IMR-90 (cell line): ENCODE measurements at regions not wholly inside any gene's neighbourhood (a gene's known extent, or its start where the extent isn't known, plus 50 kb on each side); places are given as distances from the start of the nearest gene placed in this dataset.

Experiments used
- ATAC-seq: fragments of 200-7000 bp; cut with Tn5 transposase; 2 replicates; pipeline ENCODE4 v1.9.1; 2020; ENCODE audit warnings: low read depth, mild to moderate bottlenecking, moderate library complexity
- BruUV-seq: library from RNA; stranded (reverse); fragments of 400-500 nt; replicated peaks from 2 replicates; lab custom pipeline; 2021; lab: Mats Ljungman, UMichigan
- CTCF ChIA-PET: fragments of 300-600 bp; formaldehyde crosslinking; extraction: SDS; loops from one replicate; lab custom pipeline; 2021; ENCODE audit warnings: antibody characterized with exemption; lab: Yijun Ruan, JAX
- POLR2A ChIA-PET: fragments of 300-600 bp; sonication (Branson Sonifier 250); formaldehyde crosslinking; loops from one replicate; lab custom pipeline; 2022; ENCODE audit warnings: antibody characterized with exemption; ENCODE audit not compliant: unreplicated experiment; lab: Charles Lee
- DNase-seq: peaks from one replicate; pipeline ENCODE4 v3.0.0; 2013
- H2AFZ ChIP-seq: replicated peaks from 2 replicates; pipeline ENCODE3; 2013; ENCODE audit warnings: low read length, mild to moderate bottlenecking; ENCODE audit not compliant: poor library complexity
- H2AK5ac ChIP-seq: 2 replicates; pipeline ENCODE4 v1.6.1; 2013; ENCODE audit warnings: low read depth, low read length, inconsistent platforms
- H2AK9ac ChIP-seq: replicated peaks from 2 replicates; pipeline ENCODE3; 2013; ENCODE audit warnings: mild to moderate bottlenecking, low read depth, low read length, moderate library complexity; ENCODE audit not compliant: poor library complexity
- H2BK120ac ChIP-seq: 2 replicates; pipeline ENCODE4 v1.6.1; 2013; ENCODE audit warnings: low read depth, low read length, inconsistent platforms
- H2BK15ac ChIP-seq: 3 replicates; pipeline ENCODE4 v1.6.1; 2013; ENCODE audit warnings: low read depth, low read length, inconsistent platforms
- H2BK20ac ChIP-seq: 2 replicates; pipeline ENCODE4 v1.6.1; 2013; ENCODE audit warnings: low read depth, mild to moderate bottlenecking, inconsistent platforms, low read length, moderate library complexity
- H2BK5ac ChIP-seq: 2 replicates; pipeline ENCODE4 v1.6.1; 2013; ENCODE audit warnings: mild to moderate bottlenecking, low read depth, low read length, inconsistent platforms; ENCODE audit not compliant: poor library complexity, severe bottlenecking
- H3K14ac ChIP-seq: replicated peaks from 2 replicates; pipeline ENCODE4 v1.6.1; 2013; ENCODE audit warnings: low read depth, low read length, inconsistent platforms
- H3K18ac ChIP-seq: 2 replicates; pipeline ENCODE4 v1.6.1; 2013; ENCODE audit warnings: low read depth, low read length, control low read depth
- H3K23ac ChIP-seq: 2 replicates; pipeline ENCODE4 v1.6.1; 2013; ENCODE audit warnings: low read depth, low read length, inconsistent platforms
- H3K27ac ChIP-seq: 2 replicates; pipeline ENCODE4 v1.5.1; 2013; ENCODE audit warnings: mild to moderate bottlenecking, control low read depth, low read length; ENCODE audit not compliant: insufficient read depth
- H3K27me3 ChIP-seq: 2 replicates; pipeline ENCODE4 v1.6.1; 2013; ENCODE audit warnings: low read length; ENCODE audit not compliant: control insufficient read depth, insufficient read depth
- H3K36me3 ChIP-seq: 2 replicates; pipeline ENCODE4 v1.6.1; 2013; ENCODE audit warnings: low read length, mixed read lengths; ENCODE audit not compliant: control insufficient read depth, insufficient read depth
- H3K4ac ChIP-seq: 2 replicates; pipeline ENCODE4 v1.6.1; 2013; ENCODE audit warnings: low read depth, low read length, inconsistent platforms
- H3K4me1 ChIP-seq: 2 replicates; pipeline ENCODE4 v1.6.1; 2013; ENCODE audit warnings: low read length, mixed read lengths; ENCODE audit not compliant: control insufficient read depth, insufficient read depth
- H3K4me2 ChIP-seq: 2 replicates; pipeline ENCODE4 v1.6.1; 2013; ENCODE audit warnings: low read depth, mild to moderate bottlenecking, control low read depth, low read length, moderate library complexity
- H3K4me3 ChIP-seq: 2 replicates; pipeline ENCODE4 v1.5.1; 2013; ENCODE audit warnings: low read depth, mild to moderate bottlenecking, control low read depth, low read length, moderate library complexity; ENCODE audit not compliant: insufficient read depth
- H3K56ac ChIP-seq: 2 replicates; pipeline ENCODE4 v1.6.1; 2013; ENCODE audit warnings: low read length, inconsistent platforms; ENCODE audit not compliant: insufficient read depth; ENCODE audit errors: extremely low read depth
- H3K79me1 ChIP-seq, 2 experiments: 2 replicates each; pipeline ENCODE4 v1.6.1; 2013; ENCODE audit warnings: low read length in 2 of 2, inconsistent platforms in 1 of 2, low read depth in 1 of 2
- H3K9ac ChIP-seq: 2 replicates; pipeline ENCODE4 v1.6.1; 2013; ENCODE audit warnings: low read depth, low read length, control low read depth
- H3K9me1 ChIP-seq: 2 replicates; pipeline ENCODE4 v1.6.1; 2013; ENCODE audit warnings: low read length, inconsistent platforms; ENCODE audit not compliant: insufficient read depth
- H3K9me3 ChIP-seq: 2 replicates; pipeline ENCODE4 v1.6.1; 2013; ENCODE audit warnings: low read length; ENCODE audit not compliant: control insufficient read depth, insufficient read depth
- H4K20me1 ChIP-seq: 2 replicates; pipeline ENCODE4 v1.6.1; 2013; ENCODE audit warnings: low read length, inconsistent platforms; ENCODE audit not compliant: insufficient read depth
- H4K5ac ChIP-seq: 2 replicates; pipeline ENCODE4 v1.6.1; 2013; ENCODE audit warnings: mild to moderate bottlenecking, low read depth, low read length, control low read depth
- H4K8ac ChIP-seq, 2 experiments: 2 replicates each; pipeline ENCODE4 v1.6.1; 2013; ENCODE audit warnings: low read depth in 2 of 2, low read length in 2 of 2, control low read depth in 1 of 2, inconsistent platforms in 1 of 2
- H4K91ac ChIP-seq: 2 replicates; pipeline ENCODE4 v1.6.1; 2013; ENCODE audit warnings: low read depth, low read length, inconsistent platforms; ENCODE audit not compliant: insufficient read depth
- BHLHE40 ChIP-seq: fragments of 150-350 bp; IDR thresholded peaks from 2 replicates; pipeline ENCODE4 v1.6.1; 2016; ENCODE audit warnings: mild to moderate bottlenecking, low read depth, low read length
- CEBPB ChIP-seq: IDR thresholded peaks from 2 replicates; pipeline ENCODE4 v1.6.1; 2012; ENCODE audit warnings: low read depth, low read length, improper control_type of control experiment
- CHD1 ChIP-seq: IDR thresholded peaks from 2 replicates; pipeline ENCODE4 v1.6.1; 2012; ENCODE audit warnings: low read depth, low read length, improper control_type of control experiment
- CTCF ChIP-seq: conservative IDR thresholded peaks from 2 replicates; pipeline ENCODE4 v1.5.1; 2012; ENCODE audit warnings: mild to moderate bottlenecking, low read depth, low read length, improper control_type of control experiment
- FOS ChIP-seq: fragments of 150-350 bp; IDR thresholded peaks from 2 replicates; pipeline ENCODE4 v1.6.1; 2016; ENCODE audit warnings: low read depth, low read length
- MAFK ChIP-seq: IDR thresholded peaks from 2 replicates; pipeline ENCODE4 v1.6.1; 2012; ENCODE audit warnings: low read depth, low read length, improper control_type of control experiment
- MAZ ChIP-seq: IDR thresholded peaks from 2 replicates; pipeline ENCODE4 v1.6.1; 2012; ENCODE audit warnings: low read depth, mild to moderate bottlenecking, low read length, improper control_type of control experiment, moderate library complexity, borderline replicate concordance
- MXI1 ChIP-seq: IDR thresholded peaks from 2 replicates; pipeline ENCODE4 v1.6.1; 2012; ENCODE audit warnings: low read depth, mild to moderate bottlenecking, low read length, moderate library complexity, borderline replicate concordance
- NFE2L2 ChIP-seq: fragments of 150-350 bp; IDR thresholded peaks from 2 replicates; pipeline ENCODE4 v1.6.1; 2016; ENCODE audit warnings: low read depth, mild to moderate bottlenecking, low read length
- POLR2A ChIP-seq: IDR thresholded peaks from 2 replicates; pipeline ENCODE4 v1.6.1; 2012; ENCODE audit warnings: mild to moderate bottlenecking, low read depth, low read length
- RAD21 ChIP-seq: IDR thresholded peaks from 2 replicates; pipeline ENCODE4 v1.6.1; 2012; ENCODE audit warnings: low read length, improper control_type of control experiment
- RCOR1 ChIP-seq: IDR thresholded peaks from 2 replicates; pipeline ENCODE4 v1.6.1; 2012; ENCODE audit warnings: mild to moderate bottlenecking, low read length, improper control_type of control experiment; ENCODE audit not compliant: insufficient replicate concordance
- RFX5 ChIP-seq: IDR thresholded peaks from 2 replicates; pipeline ENCODE4 v1.8.0; 2012; ENCODE audit warnings: low read depth, mild to moderate bottlenecking, low read length, moderate library complexity
- USF2 ChIP-seq: fragments of 150-350 bp; IDR thresholded peaks from 2 replicates; pipeline ENCODE4 v1.6.1; 2017; ENCODE audit warnings: mild to moderate bottlenecking, antibody characterized with exemption, low read length, low read depth
- WGBS, 2 experiments: methylation state at CpG; one replicate each; pipeline versions ENCODE4 v1.1.5 to v1.1.7; 2013; ENCODE audit warnings: missing lambda C conversion rate in 2 of 2; ENCODE audit not compliant: insufficient read length in 1 of 2; ENCODE audit errors: extremely low coverage in 2 of 2; 5-methylcytosine and 5-hydroxymethylcytosine counted together
- dilution Hi-C: fragments of 300-500 bp; cut with HindIII; formaldehyde crosslinking; loops from one replicate; pipeline ENCODE4 v1.14.3; 2018; ENCODE audit warnings: low sequenced_read_pairs; ENCODE audit not compliant: unreplicated experiment
- in situ Hi-C: fragments of 300-500 bp; cut with MboI; formaldehyde crosslinking; loops from 3 replicates; pipeline ENCODE4 v1.14.3; 2019; ENCODE audit warnings: low sequenced_read_pairs, inconsistent platforms, mixed read lengths
- intact Hi-C: fragments of 100-400 bp; cut with micrococcal nuclease; formaldehyde crosslinking; loops from 2 replicates; pipeline ENCODE4 v1.10.0; 2022
- TF ChIP-seq, protein P1 (sequence below): fragments of 150-350 bp; IDR thresholded peaks from 2 replicates; pipeline ENCODE4 v1.6.1; 2016; ENCODE audit warnings: low read depth, mild to moderate bottlenecking, low read length, moderate library complexity, borderline replicate concordance

GRCh38 chr10:53269482-53269881 lies 496.9 kb upstream of the MBL2 start:
- Histone ChIP-seq H3K4ac (no peak overlapping the region), H3K14ac (no peak overlapping the region), H4K8ac (no peak overlapping the region), H3K56ac (no peak overlapping the region), H3K79me1 (no peaks in the 10 kb centered on the region), H3K4me3 (no peak overlapping the region), H4K20me1 (no peaks in the 10 kb centered on the region), H2BK5ac (no peak overlapping the region), H2BK120ac (no peak overlapping the region), H3K4me1 (no peaks in the 10 kb centered on the region), H4K5ac (no peak overlapping the region), H2AK5ac (no peak overlapping the region), H3K9me1 (no peaks in the 10 kb centered on the region), H3K23ac (no peak overlapping the region), H3K36me3 (no peaks in the 10 kb centered on the region), H3K9ac (no peak overlapping the region), H3K27me3 (no peaks in the 10 kb centered on the region), H3K4me2 (no peak overlapping the region), H2AK9ac (no peak overlapping the region), H2BK15ac (no peak overlapping the region), H4K91ac (no peak overlapping the region), H3K27ac (no peak overlapping the region), H3K9me3 (no peaks in the 10 kb centered on the region), H2BK20ac (no peak overlapping the region), H2AFZ (no peak overlapping the region), H3K18ac (no peak overlapping the region)
- DNase-seq (no peak), ATAC-seq (no peak)
- no TSS peak for BruUV-seq
- ChIA-PET CTCF (no interaction called here), POLR2A (no interaction called here)
- intact Hi-C loops: no loop called here
- dilution Hi-C loops: no loop called here
- no CpG with 5 or more reads among the region's 2 CpGs for WGBS, 2 experiments
- in situ Hi-C loops: no loop called here
- TF ChIP-seq RAD21: no peak
- no peak for TF ChIP-seq FOS
- no peak for TF ChIP-seq MAZ
- no peak for TF ChIP-seq CHD1
- no peak for TF ChIP-seq CEBPB
- no peak for TF ChIP-seq MAFK
- TF ChIP-seq CTCF: no peak
- TF ChIP-seq BHLHE40: no peak
- no peak for TF ChIP-seq RCOR1
- no peak for TF ChIP-seq RFX5
- TF ChIP-seq, protein P1, sequence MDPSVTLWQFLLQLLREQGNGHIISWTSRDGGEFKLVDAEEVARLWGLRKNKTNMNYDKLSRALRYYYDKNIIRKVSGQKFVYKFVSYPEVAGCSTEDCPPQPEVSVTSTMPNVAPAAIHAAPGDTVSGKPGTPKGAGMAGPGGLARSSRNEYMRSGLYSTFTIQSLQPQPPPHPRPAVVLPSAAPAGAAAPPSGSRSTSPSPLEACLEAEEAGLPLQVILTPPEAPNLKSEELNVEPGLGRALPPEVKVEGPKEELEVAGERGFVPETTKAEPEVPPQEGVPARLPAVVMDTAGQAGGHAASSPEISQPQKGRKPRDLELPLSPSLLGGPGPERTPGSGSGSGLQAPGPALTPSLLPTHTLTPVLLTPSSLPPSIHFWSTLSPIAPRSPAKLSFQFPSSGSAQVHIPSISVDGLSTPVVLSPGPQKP: no peak
- TF ChIP-seq POLR2A: no peak
- TF ChIP-seq NFE2L2: no peak
- TF ChIP-seq USF2: no peak
- no peak for TF ChIP-seq MXI1
